H1 (cell line): ENCODE measurements at regions not wholly inside any gene's neighbourhood (a gene's known extent, or its start where the extent isn't known, plus 50 kb on each side); places are given as distances from the start of the nearest gene placed in this dataset.

Experiments used
- CTCF ChIA-PET: fragments of 300-600 bp; sonication (Branson Sonifier 250); formaldehyde crosslinking; loops from one replicate; lab custom pipeline; 2021; ENCODE audit not compliant: partially characterized antibody; lab: Charles Lee
- POLR2A ChIA-PET: fragments of 300-600 bp; sonication (Branson Sonifier 250); formaldehyde crosslinking; loops from one replicate; lab custom pipeline; 2021; ENCODE audit warnings: inconsistent platforms; ENCODE audit not compliant: partially characterized antibody; lab: Charles Lee
- DNase-seq, 2 experiments: peaks; one replicate each; pipeline versions ENCODE4 v3.0.0 to v3.0.0-alpha.2; 2010 to 2022; ENCODE audit warnings: low spot score in 2 of 2, low read depth in 1 of 2, mixed read lengths in 1 of 2
- FAIRE-seq: peaks from 2 replicates; lab custom pipeline; 2011; peaks lifted over from hg19 to GRCh38; lab: Jason Lieb, UNC
- H2AFZ ChIP-seq: 2 replicates; pipeline ENCODE4 v1.8.1; 2012; ENCODE audit warnings: low read length, inconsistent platforms
- H2AK5ac ChIP-seq: 2 replicates; pipeline ENCODE4 v1.6.1; 2013; ENCODE audit warnings: low read depth, low read length
- H2BK120ac ChIP-seq: replicated peaks from 2 replicates; pipeline ENCODE3; 2013; ENCODE audit warnings: low read depth, low read length, inconsistent platforms
- H2BK12ac ChIP-seq: 2 replicates; pipeline ENCODE4 v1.6.1; 2013; ENCODE audit warnings: low read depth, low read length
- H2BK15ac ChIP-seq: 2 replicates; pipeline ENCODE4 v1.6.1; 2013; ENCODE audit warnings: low read length
- H2BK20ac ChIP-seq: 2 replicates; pipeline ENCODE4 v1.6.1; 2013; ENCODE audit warnings: low read length
- H2BK5ac ChIP-seq: 2 replicates; pipeline ENCODE4 v1.6.1; 2013; ENCODE audit warnings: low read depth, low read length
- H3K14ac ChIP-seq: 2 replicates; pipeline ENCODE4 v1.6.1; 2013; ENCODE audit warnings: inconsistent platforms; ENCODE audit not compliant: insufficient read length
- H3K18ac ChIP-seq: 2 replicates; pipeline ENCODE4 v1.6.1; 2013; ENCODE audit warnings: low read length; ENCODE audit errors: extremely low read depth
- H3K23ac ChIP-seq: 2 replicates; pipeline ENCODE4 v1.6.1; 2013; ENCODE audit warnings: inconsistent platforms; ENCODE audit not compliant: insufficient read length
- H3K23me2 ChIP-seq: 2 replicates; pipeline ENCODE4 v1.6.1; 2013; ENCODE audit warnings: low read depth, low read length
- H3K27ac ChIP-seq: 2 replicates; pipeline ENCODE4 v1.6.1; 2011; ENCODE audit warnings: low read depth, low read length, inconsistent platforms
- H3K27me3 ChIP-seq, 4 experiments: replicated peaks in 1 of 4; 1 replicate in 1 of 4; 2 replicates in 3 of 4; pipeline versions ENCODE4 v1.6.1 to v1.8.1; 2011 to 2013; ENCODE audit warnings: low read length in 3 of 4, mild to moderate bottlenecking in 3 of 4, inconsistent platforms in 2 of 4, mixed read lengths in 2 of 4, moderate library complexity in 1 of 4; ENCODE audit not compliant: control insufficient read depth in 3 of 4, insufficient read depth in 3 of 4; ENCODE audit errors: extremely low read depth in 1 of 4
- H3K36me3 ChIP-seq, 4 experiments: 2 replicates each; pipeline versions ENCODE4 v1.6.1 to v1.8.1; 2011 to 2013; ENCODE audit warnings: mild to moderate bottlenecking in 4 of 4, low read length in 3 of 4, moderate library complexity in 2 of 4, control low read depth in 1 of 4, inconsistent platforms in 1 of 4; ENCODE audit not compliant: insufficient read depth in 4 of 4, control insufficient read depth in 2 of 4
- H3K4ac ChIP-seq: replicated peaks from 2 replicates; pipeline ENCODE3; 2013; ENCODE audit warnings: low read length, low read depth, mixed read lengths, inconsistent platforms; ENCODE audit not compliant: insufficient read length
- H3K4me1 ChIP-seq, 4 experiments: replicated peaks in 1 of 4; 1 replicate in 1 of 4; 2 replicates in 3 of 4; pipeline versions ENCODE4 v1.6.1 to v1.8.1; 2011 to 2013; ENCODE audit warnings: low read length in 3 of 4, inconsistent platforms in 2 of 4, mixed read lengths in 1 of 4; ENCODE audit not compliant: insufficient read depth in 4 of 4, control insufficient read depth in 3 of 4
- H3K4me2 ChIP-seq, 2 experiments: 2 replicates each; pipeline versions ENCODE4 v1.6.1 to v1.8.1; 2011 to 2013; ENCODE audit warnings: low read depth in 2 of 2, low read length in 2 of 2, control low read depth in 1 of 2, inconsistent platforms in 1 of 2, mild to moderate bottlenecking in 1 of 2; ENCODE audit not compliant: insufficient read depth in 1 of 2
- H3K4me3 ChIP-seq, 4 experiments: fragments of 200-600, 300-600 bp in 1 of 4; sonication (generic), shearing (Covaris generic), sonication (Bioruptor Twin) in 1 of 4; 2 replicates each; pipeline versions ENCODE4 v1.5.1 to v1.8.1; 2011 to 2016; ENCODE audit warnings: low read length in 4 of 4, low read depth in 3 of 4, control low read depth in 2 of 4, inconsistent platforms in 2 of 4, mild to moderate bottlenecking in 2 of 4, mixed read lengths in 1 of 4, moderate library complexity in 1 of 4; ENCODE audit not compliant: insufficient read depth in 2 of 4; ENCODE audit errors: extremely low read depth in 1 of 4
- H3K56ac ChIP-seq: replicated peaks from 2 replicates; pipeline ENCODE3; 2013; ENCODE audit warnings: low read depth, mild to moderate bottlenecking, mixed read lengths, low read length, inconsistent platforms; ENCODE audit not compliant: insufficient read length
- H3K79me1 ChIP-seq: 2 replicates; pipeline ENCODE4 v1.6.1; 2013; ENCODE audit warnings: low read depth, low read length, control low read depth
- H3K79me2 ChIP-seq, 2 experiments: 2 replicates each; pipeline versions ENCODE4 v1.6.1 to v1.8.1; 2012 to 2013; ENCODE audit warnings: low read length in 2 of 2, mild to moderate bottlenecking in 2 of 2, inconsistent platforms in 1 of 2; ENCODE audit not compliant: insufficient read depth in 2 of 2, control insufficient read depth in 1 of 2
- H3K9ac ChIP-seq, 4 experiments: replicated peaks in 1 of 4; 1 replicate in 1 of 4; 2 replicates in 3 of 4; pipeline versions ENCODE4 v1.6.1 to v1.8.1; 2011 to 2013; ENCODE audit warnings: low read depth in 3 of 4, low read length in 3 of 4, control low read depth in 2 of 4, mild to moderate bottlenecking in 2 of 4, moderate library complexity in 2 of 4, inconsistent platforms in 1 of 4; ENCODE audit errors: extremely low read depth in 1 of 4
- H3K9me3 ChIP-seq, 2 experiments: 2 replicates each; pipeline versions ENCODE4 v1.6.1 to v1.8.1; 2012 to 2013; ENCODE audit warnings: mild to moderate bottlenecking in 2 of 2, moderate library complexity in 2 of 2, control low read depth in 1 of 2, inconsistent platforms in 1 of 2, low read depth in 1 of 2, low read length in 1 of 2, mixed read lengths in 1 of 2; ENCODE audit not compliant: insufficient read depth in 2 of 2
- H4K20me1 ChIP-seq, 2 experiments: replicated peaks in 1 of 2; 2 replicates each; pipeline versions ENCODE3 to v1.8.1; 2011 to 2013; ENCODE audit warnings: inconsistent platforms in 2 of 2, low read length in 2 of 2, mild to moderate bottlenecking in 1 of 2; ENCODE audit not compliant: insufficient read depth in 2 of 2, control insufficient read depth in 1 of 2
- H4K5ac ChIP-seq: 2 replicates; pipeline ENCODE4 v1.6.1; 2013; ENCODE audit warnings: low read length, low read depth, mixed read lengths, inconsistent platforms; ENCODE audit not compliant: insufficient read length
- H4K8ac ChIP-seq: 2 replicates; pipeline ENCODE4 v1.8.0; 2013; ENCODE audit warnings: mild to moderate bottlenecking, moderate library complexity, low read length, inconsistent platforms; ENCODE audit not compliant: insufficient read depth; ENCODE audit errors: extremely low read depth
- H4K91ac ChIP-seq: replicated peaks from 2 replicates; pipeline ENCODE3; 2013; ENCODE audit warnings: low read length, mixed read lengths, inconsistent platforms; ENCODE audit not compliant: insufficient read length
- BCL11A ChIP-seq, 2 experiments: IDR thresholded peaks; one replicate each; pipeline ENCODE4 v1.6.1; 2011; ENCODE audit warnings: low read depth in 2 of 2, low read length in 2 of 2, mild to moderate bottlenecking in 2 of 2
- EGR1 ChIP-seq: IDR thresholded peaks from 2 replicates; pipeline ENCODE4 v1.6.1; 2011; ENCODE audit warnings: low read depth, low read length, borderline replicate concordance
- FOSL1 ChIP-seq: IDR thresholded peaks from 2 replicates; pipeline ENCODE4 v1.6.1; 2011; ENCODE audit warnings: mild to moderate bottlenecking, low read depth, low read length, moderate library complexity; ENCODE audit not compliant: insufficient read depth
- GTF2F1 ChIP-seq: IDR thresholded peaks from 2 replicates; pipeline ENCODE4 v1.6.1; 2012; ENCODE audit warnings: low read depth, low read length, improper control_type of control experiment, borderline replicate concordance
- MAFK ChIP-seq: IDR thresholded peaks from 2 replicates; pipeline ENCODE4 v1.6.1; 2012; ENCODE audit warnings: low read depth, mild to moderate bottlenecking, improper control_type of control experiment, low read length
- SAP30 ChIP-seq: fragments of 300-600 bp; sonication (generic); IDR thresholded peaks from 2 replicates; pipeline ENCODE4 v1.7.1; 2012; ENCODE audit warnings: low read length, moderate library complexity, mild to moderate bottlenecking, inconsistent platforms; ENCODE audit not compliant: insufficient read depth, insufficient replicate concordance
- SIN3A ChIP-seq, 2 experiments: IDR thresholded peaks in 1 of 2; conservative IDR thresholded peaks in 1 of 2; 2 replicates each; pipeline ENCODE4 v1.6.1; 2011 to 2012; ENCODE audit warnings: low read length in 2 of 2, improper control_type of control experiment in 1 of 2, low read depth in 1 of 2, mild to moderate bottlenecking in 1 of 2
- SP2 ChIP-seq: IDR thresholded peaks from 2 replicates; pipeline ENCODE4 v1.6.1; 2012; ENCODE audit warnings: mild to moderate bottlenecking, low read length, inconsistent platforms
- SRF ChIP-seq: IDR thresholded peaks from 2 replicates; pipeline ENCODE4 v1.6.1; 2011; ENCODE audit warnings: mild to moderate bottlenecking, low read depth, low read length, moderate library complexity
- TEAD4 ChIP-seq: IDR thresholded peaks from 2 replicates; pipeline ENCODE4 v1.6.1; 2012; ENCODE audit warnings: low read depth, low read length, inconsistent platforms, mixed read lengths
- YY1 ChIP-seq: IDR thresholded peaks from 2 replicates; pipeline ENCODE4 v1.6.1; 2011; ENCODE audit warnings: low read depth, mild to moderate bottlenecking, low read length
- WGBS, 2 experiments: shearing (Covaris generic) in 1 of 2; methylation state at CpG; one replicate each; pipeline versions ENCODE4 v1.1.6 to v1.1.7; 2013 to 2015; ENCODE audit warnings: low lambda C conversion rate in 2 of 2, mixed read lengths in 2 of 2, inconsistent platforms in 1 of 2, low coverage in 1 of 2, missing lambda C conversion rate in 1 of 2; ENCODE audit not compliant: insufficient replicate concordance in 2 of 2, insufficient coverage in 1 of 2, insufficient read length in 1 of 2; ENCODE audit errors: extremely low coverage in 1 of 2, missing lambda C conversion rate in 1 of 2; 5-methylcytosine and 5-hydroxymethylcytosine counted together
- TF ChIP-seq, protein P1 (sequence below), 3 experiments: IDR thresholded peaks; 1 replicate in 2 of 3; 2 replicates in 1 of 3; pipeline versions ENCODE4 v1.5.1 to v1.6.1; 2011; ENCODE audit warnings: low read length in 3 of 3, mild to moderate bottlenecking in 3 of 3, inconsistent platforms in 2 of 3, low read depth in 1 of 3, moderate library complexity in 1 of 3; ENCODE audit not compliant: insufficient read depth in 1 of 3; ENCODE audit errors: control extremely low read depth in 1 of 3

DNA sequence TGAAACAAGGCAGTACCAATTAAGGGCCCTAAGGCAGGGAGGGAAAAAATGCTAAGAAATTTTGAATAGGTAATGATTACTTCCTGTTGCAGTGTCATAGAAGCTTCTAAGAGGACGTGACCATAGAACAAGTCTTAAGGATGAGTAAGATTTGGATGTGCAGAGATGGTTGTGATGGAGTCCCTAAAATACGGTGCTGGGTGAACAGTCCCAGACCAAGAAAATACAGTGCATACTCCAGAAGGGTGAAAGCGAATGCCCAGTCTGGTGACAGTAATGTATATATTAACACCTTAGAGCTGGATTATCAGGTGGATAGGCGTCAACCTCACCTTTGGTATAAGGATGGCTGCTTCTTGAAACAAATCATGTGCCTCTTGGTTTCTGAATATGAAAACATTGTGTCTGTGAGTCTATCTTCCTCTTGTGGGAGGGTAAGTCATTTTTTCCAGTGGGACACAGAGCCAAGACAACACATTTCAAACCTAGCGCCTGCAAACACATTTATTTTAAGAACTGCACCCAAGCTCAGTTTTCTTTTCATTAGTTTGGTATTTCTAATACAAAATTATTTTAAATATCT, 101.2 kb upstream of the TP63 start:
- H3K18ac ChIP-seq, result no peak overlapping the region
- WGBS, 2 experiments, result 91% methylated on average over 5 of the region's 5 CpGs; no CpG with 5 or more reads in 1 of the 2 experiments
- no peaks in the 10 kb centered on the region for H3K27me3 ChIP-seq
- H3K4ac ChIP-seq, result no peak overlapping the region
- H2AFZ ChIP-seq, result no peak overlapping the region
- no peak overlapping the region for H2BK12ac ChIP-seq
- H2AK5ac ChIP-seq, result no peak overlapping the region
- H3K23me2 ChIP-seq, result no peaks in the 10 kb centered on the region
- H3K4me3 ChIP-seq, result no peak overlapping the region
- H3K9me3 ChIP-seq, result no peaks in the 10 kb centered on the region
- H4K5ac ChIP-seq, result no peak overlapping the region
- no peaks in the 10 kb centered on the region for H4K20me1 ChIP-seq
- no peak for FAIRE-seq
- no peaks in the 10 kb centered on the region for H3K36me3 ChIP-seq
- no peak overlapping the region for H3K23ac ChIP-seq
- H3K4me1 ChIP-seq, result no peaks in the 10 kb centered on the region
- no peak overlapping the region for H2BK5ac ChIP-seq
- H2BK20ac ChIP-seq, result no peak overlapping the region
- H2BK15ac ChIP-seq, result no peak overlapping the region
- H2BK120ac ChIP-seq, result no peak overlapping the region
- POLR2A ChIA-PET, result no interaction called here
- H3K14ac ChIP-seq, result no peak overlapping the region
- DNase-seq, result no peak
- no peak overlapping the region for H3K9ac ChIP-seq
- no peak overlapping the region for H3K56ac ChIP-seq
- H3K4me2 ChIP-seq, result no peak overlapping the region
- H4K91ac ChIP-seq, result no peak overlapping the region
- no peaks in the 10 kb centered on the region for H3K79me2 ChIP-seq
- CTCF ChIA-PET, result interaction anchor here (0.6 to 1.3 kb wide), 3 partner anchors 143 to 322 kb away, joined by 3 read pairs; no protein-coding TSS in a partner anchor
- no peak overlapping the region for H3K27ac ChIP-seq
- no peak overlapping the region for H4K8ac ChIP-seq
- no peaks in the 10 kb centered on the region for H3K79me1 ChIP-seq
- TF ChIP-seq GTF2F1 (no peak), SP2 (no peak), SIN3A (conservative IDR thresholded peaks at IDR 0.05 in 1 of 2, IDR thresholded peaks at IDR 0.05 in 1 of 2; ENCODE audit: low read depth in 1 of 2, low read length in 2 of 2) (no peak), TEAD4 (no peak), BCL11A (IDR thresholded peaks at IDR 0.05; ENCODE audit: low read depth in 2 of 2, low read length in 2 of 2) (no peak), EGR1 (no peak), SRF (no peak), FOSL1 (no peak), SAP30 (no peak), MAFK (no peak), YY1 (no peak)
- TF ChIP-seq, protein P1, sequence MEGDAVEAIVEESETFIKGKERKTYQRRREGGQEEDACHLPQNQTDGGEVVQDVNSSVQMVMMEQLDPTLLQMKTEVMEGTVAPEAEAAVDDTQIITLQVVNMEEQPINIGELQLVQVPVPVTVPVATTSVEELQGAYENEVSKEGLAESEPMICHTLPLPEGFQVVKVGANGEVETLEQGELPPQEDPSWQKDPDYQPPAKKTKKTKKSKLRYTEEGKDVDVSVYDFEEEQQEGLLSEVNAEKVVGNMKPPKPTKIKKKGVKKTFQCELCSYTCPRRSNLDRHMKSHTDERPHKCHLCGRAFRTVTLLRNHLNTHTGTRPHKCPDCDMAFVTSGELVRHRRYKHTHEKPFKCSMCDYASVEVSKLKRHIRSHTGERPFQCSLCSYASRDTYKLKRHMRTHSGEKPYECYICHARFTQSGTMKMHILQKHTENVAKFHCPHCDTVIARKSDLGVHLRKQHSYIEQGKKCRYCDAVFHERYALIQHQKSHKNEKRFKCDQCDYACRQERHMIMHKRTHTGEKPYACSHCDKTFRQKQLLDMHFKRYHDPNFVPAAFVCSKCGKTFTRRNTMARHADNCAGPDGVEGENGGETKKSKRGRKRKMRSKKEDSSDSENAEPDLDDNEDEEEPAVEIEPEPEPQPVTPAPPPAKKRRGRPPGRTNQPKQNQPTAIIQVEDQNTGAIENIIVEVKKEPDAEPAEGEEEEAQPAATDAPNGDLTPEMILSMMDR (IDR thresholded peaks at IDR 0.05; ENCODE audit: control extremely low read depth in 1 of 3, insufficient read depth in 1 of 3, low read depth in 1 of 3, low read length in 3 of 3), result no peak
